Neuron (in vitro differentiated cells): ENCODE measurements at regions not wholly inside any gene's neighbourhood (a gene's known extent, or its start where the extent isn't known, plus 50 kb on each side); places are given as distances from the start of the nearest gene placed in this dataset.

ENCODE experiments used
- H2AFZ ChIP-seq: one replicate; pipeline ENCODE4 v1.6.1; 2013; ENCODE audit warnings: low read depth, mild to moderate bottlenecking, inconsistent platforms, low read length, moderate library complexity
- H3K27me3 ChIP-seq: one replicate; pipeline ENCODE4 v1.6.1; 2013; ENCODE audit warnings: low read length; ENCODE audit not compliant: insufficient read depth
- H3K36me3 ChIP-seq: one replicate; pipeline ENCODE4 v1.6.1; 2013; ENCODE audit warnings: low read length; ENCODE audit not compliant: insufficient read depth
- H3K4me1 ChIP-seq: one replicate; pipeline ENCODE4 v1.6.1; 2013; ENCODE audit warnings: low read length; ENCODE audit not compliant: insufficient read depth
- H3K4me3 ChIP-seq: 2 replicates; pipeline ENCODE4 v1.5.1; 2013; ENCODE audit warnings: mild to moderate bottlenecking, low read length, moderate library complexity
- H3K9me3 ChIP-seq: one replicate; pipeline ENCODE4 v1.6.1; 2013; ENCODE audit warnings: low read length

GRCh38 chr6:150668900-150669302 lies 69.2 kb downstream of the PLEKHG1 start:
- H2AFZ ChIP-seq, result peak overlapping the region; percentile 39
- no peak overlapping the region for H3K4me3 ChIP-seq
- H3K4me1 ChIP-seq, result peaks cover 24% of the 10 kb centered on the region
- H3K36me3 ChIP-seq, result no peaks in the 10 kb centered on the region
- no peaks in the 10 kb centered on the region for H3K27me3 ChIP-seq
- no peaks in the 10 kb centered on the region for H3K9me3 ChIP-seq

DNA sequence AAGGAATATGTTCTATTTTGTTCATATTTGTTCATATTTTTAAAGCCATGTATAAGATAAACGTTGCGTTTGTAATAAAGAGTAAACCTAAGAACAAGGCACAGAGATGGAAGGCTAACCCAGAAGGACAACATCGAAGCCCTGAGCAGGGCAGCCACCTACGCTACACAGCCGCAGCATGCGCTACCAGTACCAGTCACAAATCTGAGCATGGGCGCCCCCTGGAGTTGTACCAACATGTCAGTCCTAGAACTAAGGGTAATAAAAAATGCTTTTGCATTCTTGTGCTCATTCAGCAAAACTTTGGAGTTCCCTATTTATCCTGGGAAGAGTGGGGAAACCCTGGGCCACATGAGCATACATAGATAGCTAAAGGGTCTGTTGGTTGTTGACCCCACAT lies 70.6 kb downstream of the PLEKHG1 start:
- no peaks in the 10 kb centered on the region for H3K9me3 ChIP-seq
- no peak overlapping the region for H2AFZ ChIP-seq
- H3K36me3 ChIP-seq, result no peaks in the 10 kb centered on the region
- H3K4me3 ChIP-seq, result no peak overlapping the region
- peaks cover 24% of the 10 kb centered on the region for H3K4me1 ChIP-seq
- H3K27me3 ChIP-seq, result no peaks in the 10 kb centered on the region

GRCh38 chr6:150672800-150673199 lies 73.1 kb downstream of the PLEKHG1 start:
- H3K9me3 ChIP-seq, result no peaks in the 10 kb centered on the region
- peaks cover 15% of the 10 kb centered on the region for H3K4me1 ChIP-seq
- H2AFZ ChIP-seq, result no peak overlapping the region
- no peaks in the 10 kb centered on the region for H3K36me3 ChIP-seq
- no peaks in the 10 kb centered on the region for H3K27me3 ChIP-seq
- no peak overlapping the region for H3K4me3 ChIP-seq

GRCh38 chr6:150673720-150674346 lies 74.1 kb downstream of the PLEKHG1 start:
- H2AFZ ChIP-seq, result no peak overlapping the region
- no peak overlapping the region for H3K4me3 ChIP-seq
- H3K27me3 ChIP-seq, result no peaks in the 10 kb centered on the region
- no peaks in the 10 kb centered on the region for H3K9me3 ChIP-seq
- peaks cover 7% of the 10 kb centered on the region for H3K4me1 ChIP-seq
- no peaks in the 10 kb centered on the region for H3K36me3 ChIP-seq

DNA sequence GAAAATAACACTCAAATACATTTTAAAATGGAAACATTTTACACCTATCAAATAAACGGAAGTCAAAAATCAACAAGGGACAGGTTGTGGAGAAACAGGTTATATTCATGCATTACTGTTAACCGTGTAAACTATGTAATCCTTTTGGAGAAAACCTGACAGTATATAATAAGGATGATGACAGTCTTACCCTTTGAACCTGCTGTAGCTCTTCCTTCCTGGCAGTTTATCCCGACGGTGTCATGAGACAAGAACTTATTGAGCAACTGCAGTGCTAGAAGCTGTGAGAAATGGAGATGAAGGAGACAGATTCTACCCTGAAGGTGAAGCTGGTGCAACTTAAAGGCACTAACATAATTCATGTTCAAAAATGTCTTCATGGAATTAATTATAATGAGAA lies 76.7 kb downstream of the PLEKHG1 start:
- no peaks in the 10 kb centered on the region for H3K27me3 ChIP-seq
- peaks cover 3% of the 10 kb centered on the region for H3K9me3 ChIP-seq
- no peak overlapping the region for H3K4me3 ChIP-seq
- no peaks in the 10 kb centered on the region for H3K36me3 ChIP-seq
- no peak overlapping the region for H2AFZ ChIP-seq
- H3K4me1 ChIP-seq, result no peaks in the 10 kb centered on the region

GRCh38 chr6:150676772-150677171 lies 77.1 kb downstream of the PLEKHG1 start:
- no peaks in the 10 kb centered on the region for H3K4me1 ChIP-seq
- peaks cover 3% of the 10 kb centered on the region for H3K9me3 ChIP-seq
- no peak overlapping the region for H2AFZ ChIP-seq
- H3K4me3 ChIP-seq, result no peak overlapping the region
- H3K27me3 ChIP-seq, result no peaks in the 10 kb centered on the region
- no peaks in the 10 kb centered on the region for H3K36me3 ChIP-seq

DNA sequence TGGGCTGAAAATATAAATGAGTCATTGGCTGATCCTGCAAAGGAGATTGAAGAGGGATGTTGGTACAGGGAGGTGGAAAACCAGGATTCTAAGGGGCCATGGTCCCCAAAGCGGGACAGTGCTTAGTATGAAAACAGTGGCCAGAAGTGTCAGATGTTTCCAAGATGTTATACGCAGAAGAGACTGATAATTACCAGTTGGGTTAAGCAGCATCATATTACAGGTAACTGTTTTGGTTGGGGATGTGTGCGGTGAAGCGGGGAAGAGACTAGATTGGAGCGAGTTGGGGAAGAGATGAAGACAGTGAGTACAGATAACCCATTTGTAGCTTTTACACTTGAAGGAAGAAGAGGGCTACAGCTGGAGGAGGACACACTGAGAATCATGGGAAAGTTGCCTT lies 80.8 kb downstream of the PLEKHG1 start:
- no peaks in the 10 kb centered on the region for H3K27me3 ChIP-seq
- H3K9me3 ChIP-seq, result peaks cover 9% of the 10 kb centered on the region
- H2AFZ ChIP-seq, result no peak overlapping the region
- no peak overlapping the region for H3K4me3 ChIP-seq
- H3K4me1 ChIP-seq, result no peaks in the 10 kb centered on the region
- H3K36me3 ChIP-seq, result no peaks in the 10 kb centered on the region

- no peak overlapping the region for H2AFZ ChIP-seq
- H3K9me3 ChIP-seq, result peaks cover 9% of the 10 kb centered on the region
- H3K27me3 ChIP-seq, result no peaks in the 10 kb centered on the region
- H3K36me3 ChIP-seq, result no peaks in the 10 kb centered on the region
- no peaks in the 10 kb centered on the region for H3K4me1 ChIP-seq
- H3K4me3 ChIP-seq, result no peak overlapping the region
Measured at GRCh38 chr6:150681578-150682395, 82.1 kb downstream of the PLEKHG1 start.

DNA sequence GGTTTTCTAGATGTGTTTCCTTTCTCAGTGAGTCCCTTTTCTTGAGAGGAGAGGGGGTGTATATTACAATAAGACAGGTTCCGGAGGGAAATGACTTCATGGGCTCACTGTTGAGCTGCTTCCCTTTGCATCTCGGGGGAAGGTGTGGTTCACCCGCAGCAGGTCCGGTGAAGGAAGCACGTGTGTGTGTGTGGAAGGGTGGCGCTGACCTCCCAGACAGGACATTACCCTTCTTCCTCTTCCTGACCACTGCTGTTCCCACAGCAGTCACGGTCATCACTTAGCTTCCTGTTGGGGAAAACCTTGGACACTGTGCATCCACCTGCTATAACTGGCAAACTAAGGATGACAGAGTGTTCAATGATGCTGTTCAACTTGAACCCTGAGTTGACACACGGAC lies 83.6 kb downstream of the PLEKHG1 start:
- peaks cover 9% of the 10 kb centered on the region for H3K9me3 ChIP-seq
- H3K36me3 ChIP-seq, result no peaks in the 10 kb centered on the region
- H3K4me1 ChIP-seq, result no peaks in the 10 kb centered on the region
- H3K4me3 ChIP-seq, result no peak overlapping the region
- no peak overlapping the region for H2AFZ ChIP-seq
- H3K27me3 ChIP-seq, result no peaks in the 10 kb centered on the region

- no peaks in the 10 kb centered on the region for H3K36me3 ChIP-seq
- H3K9me3 ChIP-seq, result peaks cover 9% of the 10 kb centered on the region
- no peak overlapping the region for H2AFZ ChIP-seq
- H3K27me3 ChIP-seq, result no peaks in the 10 kb centered on the region
- H3K4me3 ChIP-seq, result no peak overlapping the region
- H3K4me1 ChIP-seq, result no peaks in the 10 kb centered on the region
Measured at GRCh38 chr6:150684161-150684560, 84.5 kb downstream of the PLEKHG1 start.

DNA sequence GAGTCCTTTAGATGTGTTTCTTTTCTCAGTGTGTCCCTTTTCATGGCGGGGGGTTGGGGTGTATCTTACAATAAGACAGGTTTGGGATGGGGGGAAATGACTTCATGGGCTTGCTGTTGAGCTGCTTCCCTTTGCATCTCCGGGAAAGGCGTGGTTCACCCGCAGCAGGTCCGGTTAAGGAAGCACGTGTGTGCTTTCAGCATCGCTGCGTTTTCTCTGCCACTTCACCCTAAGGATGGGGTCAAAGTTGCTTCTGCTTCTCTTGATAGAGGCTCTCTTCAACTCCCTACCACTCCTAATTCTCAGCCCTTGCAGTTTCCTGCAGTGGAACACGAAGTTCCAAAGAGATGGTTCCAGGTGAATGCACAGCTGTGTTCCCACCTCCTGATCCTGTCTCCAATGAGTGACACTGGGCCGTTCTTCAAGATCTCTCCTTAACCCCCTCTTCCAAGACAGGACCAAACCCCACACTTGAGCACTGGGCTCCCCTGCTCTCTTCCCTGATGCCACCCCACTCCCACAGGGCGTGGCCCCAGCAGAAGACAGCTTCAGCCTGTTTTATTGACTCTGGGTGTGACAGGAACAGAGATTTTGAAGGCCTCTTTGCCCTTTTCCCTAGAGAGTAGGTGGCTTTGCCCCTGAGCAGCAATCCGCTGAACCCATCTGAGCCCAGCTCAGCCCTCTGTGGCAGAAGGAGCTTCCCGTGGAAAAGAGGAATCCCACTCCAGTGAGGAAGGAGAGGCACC lies 85.2 kb downstream of the PLEKHG1 start:
- Histone ChIP-seq H3K4me3 (no peak overlapping the region), H3K9me3 (peaks cover 9% of the 10 kb centered on the region), H2AFZ (no peak overlapping the region), H3K4me1 (no peaks in the 10 kb centered on the region), H3K27me3 (no peaks in the 10 kb centered on the region), H3K36me3 (no peaks in the 10 kb centered on the region)

- Histone ChIP-seq H3K9me3 (peaks cover 7% of the 10 kb centered on the region), H3K4me1 (no peaks in the 10 kb centered on the region), H3K4me3 (no peak overlapping the region), H2AFZ (no peak overlapping the region), H3K27me3 (no peaks in the 10 kb centered on the region), H3K36me3 (no peaks in the 10 kb centered on the region)
Measured at GRCh38 chr6:150685860-150686259, 86.2 kb downstream of the PLEKHG1 start.

DNA sequence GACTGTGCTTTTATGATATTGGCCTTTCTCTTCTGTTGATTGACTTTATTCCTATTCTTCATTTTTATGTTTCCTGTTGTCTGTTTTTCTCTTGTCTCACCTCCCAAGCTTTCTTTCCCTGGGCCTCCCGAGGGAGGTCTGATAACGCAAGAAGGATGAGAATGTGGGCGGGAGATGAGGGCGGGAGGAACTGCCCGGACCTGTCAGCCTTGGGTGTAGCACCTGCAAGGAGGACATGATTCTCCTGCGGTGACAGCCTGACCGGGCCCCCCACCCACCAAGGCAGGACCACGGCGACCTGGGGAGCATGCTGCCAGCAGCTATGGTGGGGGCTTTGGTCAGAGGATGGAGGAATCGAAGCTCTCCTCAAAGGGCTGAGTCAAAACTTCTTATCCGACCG lies 86.9 kb downstream of the PLEKHG1 start:
- no peaks in the 10 kb centered on the region for H3K4me1 ChIP-seq
- H3K4me3 ChIP-seq, result no peak overlapping the region
- H3K27me3 ChIP-seq, result no peaks in the 10 kb centered on the region
- H3K9me3 ChIP-seq, result peaks cover 7% of the 10 kb centered on the region
- H2AFZ ChIP-seq, result no peak overlapping the region
- H3K36me3 ChIP-seq, result no peaks in the 10 kb centered on the region
